ENCODE measurements at regions not wholly inside any gene's neighbourhood (a gene's known extent, or its start where the extent isn't known, plus 50 kb on each side); places are given as distances from the start of the nearest gene placed in this dataset.
"Not testable (repeated sequence)": the region's sequence is repeated elsewhere in the genome, so short reads cannot be mapped to it uniquely, and the experiment has no call there.

DNA sequence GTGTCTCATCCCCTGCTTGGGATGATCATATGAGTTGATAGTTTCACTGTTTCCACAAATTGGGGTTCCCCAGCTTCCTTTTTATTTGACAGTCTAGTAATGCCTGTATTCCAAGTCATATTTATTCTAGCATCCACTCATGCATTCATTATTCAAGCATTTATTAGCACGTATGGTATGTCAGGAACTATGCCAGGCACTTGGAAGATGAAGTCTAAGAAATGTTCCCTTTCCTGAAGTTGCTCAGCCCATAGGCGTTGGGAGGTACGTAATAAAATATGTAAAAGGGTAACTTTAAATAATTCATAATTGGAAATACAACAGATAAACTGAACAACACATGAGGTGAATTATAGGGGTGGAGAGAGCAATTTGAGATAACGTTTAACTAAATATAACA, 338.0 kb upstream of the MAF start:
- DNase-seq (ENCODE audit: low read depth): no peak
- TF ChIP-seq, protein P1, sequence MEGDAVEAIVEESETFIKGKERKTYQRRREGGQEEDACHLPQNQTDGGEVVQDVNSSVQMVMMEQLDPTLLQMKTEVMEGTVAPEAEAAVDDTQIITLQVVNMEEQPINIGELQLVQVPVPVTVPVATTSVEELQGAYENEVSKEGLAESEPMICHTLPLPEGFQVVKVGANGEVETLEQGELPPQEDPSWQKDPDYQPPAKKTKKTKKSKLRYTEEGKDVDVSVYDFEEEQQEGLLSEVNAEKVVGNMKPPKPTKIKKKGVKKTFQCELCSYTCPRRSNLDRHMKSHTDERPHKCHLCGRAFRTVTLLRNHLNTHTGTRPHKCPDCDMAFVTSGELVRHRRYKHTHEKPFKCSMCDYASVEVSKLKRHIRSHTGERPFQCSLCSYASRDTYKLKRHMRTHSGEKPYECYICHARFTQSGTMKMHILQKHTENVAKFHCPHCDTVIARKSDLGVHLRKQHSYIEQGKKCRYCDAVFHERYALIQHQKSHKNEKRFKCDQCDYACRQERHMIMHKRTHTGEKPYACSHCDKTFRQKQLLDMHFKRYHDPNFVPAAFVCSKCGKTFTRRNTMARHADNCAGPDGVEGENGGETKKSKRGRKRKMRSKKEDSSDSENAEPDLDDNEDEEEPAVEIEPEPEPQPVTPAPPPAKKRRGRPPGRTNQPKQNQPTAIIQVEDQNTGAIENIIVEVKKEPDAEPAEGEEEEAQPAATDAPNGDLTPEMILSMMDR (conservative IDR thresholded peaks at IDR 0.05; ENCODE audit: low read depth, low read length): no peak
- H3K4me3 ChIP-seq (ENCODE audit: low read length): no peak overlapping the region

DNA sequence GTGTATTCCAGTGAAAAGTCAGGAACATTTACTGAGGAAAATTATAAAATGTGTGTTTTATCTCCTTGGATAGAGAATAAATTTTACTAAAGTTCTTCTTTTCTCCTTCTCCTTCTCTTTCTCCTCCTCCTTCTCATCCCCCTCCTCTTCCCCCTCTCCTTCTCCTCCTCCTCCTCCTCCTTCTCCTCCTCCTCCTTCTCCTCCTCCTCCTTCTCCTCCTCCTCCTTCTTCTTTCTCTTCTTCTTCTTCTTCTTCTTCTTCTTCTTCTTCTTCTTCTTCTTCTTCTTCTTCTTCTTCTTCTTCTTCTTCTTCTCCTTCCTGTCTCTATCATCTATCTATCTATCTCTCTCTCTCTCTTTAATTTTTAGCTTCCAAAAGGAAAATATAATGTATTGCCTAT, 337.1 kb upstream of the MAF start:
- not testable (repeated sequence) for H3K4me3 ChIP-seq (ENCODE audit: low read length); DNase-seq (ENCODE audit: low read depth)

DNA sequence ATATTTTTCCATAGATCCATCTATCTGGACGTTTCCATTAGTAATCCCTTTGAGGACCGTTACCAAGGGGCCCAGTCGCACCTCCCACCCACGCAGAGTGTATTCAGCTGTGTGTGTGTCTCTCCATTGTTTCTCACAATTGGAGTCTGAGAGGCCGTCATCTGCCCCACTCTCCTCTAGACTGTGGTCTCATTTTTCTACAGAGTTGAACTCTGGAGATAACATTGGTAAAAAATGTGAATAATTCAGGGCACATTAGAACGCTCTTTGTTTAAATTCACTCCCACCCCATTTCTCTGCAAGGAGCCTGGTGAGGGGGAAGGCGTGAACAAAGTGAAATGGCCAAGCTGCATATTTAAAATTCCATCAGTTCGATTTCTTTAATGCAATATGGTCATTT, 333.1 kb upstream of the MAF start:
- no peak for DNase-seq (ENCODE audit: low read depth)
- H3K4me3 ChIP-seq (ENCODE audit: low read length): no peak overlapping the region
- TF ChIP-seq, protein P1 (conservative IDR thresholded peaks at IDR 0.05; ENCODE audit: low read depth, low read length): no peak

DNA sequence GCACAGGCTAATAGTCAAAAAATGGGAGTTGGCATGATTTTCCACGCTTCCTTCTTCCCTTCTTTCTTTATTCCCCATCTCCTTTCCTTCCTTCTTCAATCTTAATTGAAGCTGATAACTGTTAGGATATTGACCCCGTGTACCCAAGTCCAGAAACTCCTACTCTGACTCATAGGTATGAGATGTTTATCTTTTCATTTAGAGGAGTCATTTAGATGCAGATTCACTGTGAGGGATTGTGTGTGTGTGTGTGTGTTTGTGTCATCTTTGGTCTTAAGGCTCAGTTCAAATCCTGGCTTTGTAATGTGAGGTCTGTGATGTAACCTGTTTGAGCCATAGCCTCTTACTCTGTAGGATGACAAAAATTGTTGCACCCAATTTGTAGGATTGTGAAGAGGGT, 332.0 kb upstream of the MAF start:
- no peak for DNase-seq (ENCODE audit: low read depth)
- TF ChIP-seq, protein P1 (conservative IDR thresholded peaks at IDR 0.05; ENCODE audit: low read depth, low read length): no peak
- H3K4me3 ChIP-seq (ENCODE audit: low read length): no peak overlapping the region

DNA sequence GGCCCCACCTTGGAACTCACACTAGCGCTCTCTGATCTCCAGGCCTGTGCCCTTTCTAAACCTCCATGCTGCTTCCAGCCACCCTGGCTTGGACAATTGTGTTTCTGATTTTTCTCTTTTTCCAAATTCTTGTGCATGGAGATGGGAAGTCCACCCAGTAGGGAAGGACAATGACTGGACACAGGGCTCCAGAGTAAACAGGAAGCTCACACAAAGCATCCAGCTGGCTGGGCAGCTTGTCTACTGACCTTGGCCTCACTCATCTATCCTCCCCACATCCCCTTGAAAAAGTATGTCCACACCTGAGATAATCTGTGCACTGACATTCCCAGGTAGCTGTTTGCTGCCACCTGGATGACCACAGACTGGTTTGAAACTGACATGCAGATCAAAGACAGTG, 331.2 kb upstream of the MAF start:
- DNase-seq (ENCODE audit: low read depth): no peak
- TF ChIP-seq, protein P1 (conservative IDR thresholded peaks at IDR 0.05; ENCODE audit: low read depth, low read length): no peak
- no peak overlapping the region for H3K4me3 ChIP-seq (ENCODE audit: low read length)

DNA sequence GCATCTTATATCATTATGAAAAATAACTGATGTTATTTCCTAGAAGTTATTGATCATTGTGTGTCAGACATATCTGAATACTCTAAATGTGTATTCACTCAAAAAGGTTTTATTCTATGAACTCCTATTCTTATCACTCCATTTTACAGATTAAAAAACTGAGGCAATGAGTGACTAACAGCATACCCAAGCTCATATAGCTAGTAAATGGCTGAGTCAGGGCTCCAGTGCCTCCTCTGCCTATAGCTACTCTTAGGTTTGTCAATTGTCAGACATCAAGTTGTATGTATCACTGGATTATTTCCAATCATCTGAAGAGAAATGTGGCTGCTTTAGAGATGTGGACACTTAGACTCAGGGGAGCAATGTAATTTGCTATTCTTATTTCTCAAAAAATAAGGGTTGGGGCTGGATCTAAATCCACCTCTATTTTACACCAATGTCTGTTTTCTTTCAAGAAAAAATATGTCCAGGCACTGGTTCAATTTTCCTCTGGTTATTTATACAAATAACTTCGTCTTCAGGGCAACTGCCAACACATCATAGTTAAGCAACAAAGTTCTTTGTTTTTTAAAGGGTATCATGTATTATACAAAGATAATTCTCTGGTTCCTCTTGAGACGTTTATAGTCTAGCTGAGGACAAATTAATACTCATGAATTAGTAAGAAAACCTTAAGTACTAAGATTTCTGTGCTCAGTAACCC, 328.9 kb upstream of the MAF start:
- no peak for DNase-seq (ENCODE audit: low read depth)
- TF ChIP-seq, protein P1 (conservative IDR thresholded peaks at IDR 0.05; ENCODE audit: low read depth, low read length): no peak
- H3K4me3 ChIP-seq (ENCODE audit: low read length): no peak overlapping the region

DNA sequence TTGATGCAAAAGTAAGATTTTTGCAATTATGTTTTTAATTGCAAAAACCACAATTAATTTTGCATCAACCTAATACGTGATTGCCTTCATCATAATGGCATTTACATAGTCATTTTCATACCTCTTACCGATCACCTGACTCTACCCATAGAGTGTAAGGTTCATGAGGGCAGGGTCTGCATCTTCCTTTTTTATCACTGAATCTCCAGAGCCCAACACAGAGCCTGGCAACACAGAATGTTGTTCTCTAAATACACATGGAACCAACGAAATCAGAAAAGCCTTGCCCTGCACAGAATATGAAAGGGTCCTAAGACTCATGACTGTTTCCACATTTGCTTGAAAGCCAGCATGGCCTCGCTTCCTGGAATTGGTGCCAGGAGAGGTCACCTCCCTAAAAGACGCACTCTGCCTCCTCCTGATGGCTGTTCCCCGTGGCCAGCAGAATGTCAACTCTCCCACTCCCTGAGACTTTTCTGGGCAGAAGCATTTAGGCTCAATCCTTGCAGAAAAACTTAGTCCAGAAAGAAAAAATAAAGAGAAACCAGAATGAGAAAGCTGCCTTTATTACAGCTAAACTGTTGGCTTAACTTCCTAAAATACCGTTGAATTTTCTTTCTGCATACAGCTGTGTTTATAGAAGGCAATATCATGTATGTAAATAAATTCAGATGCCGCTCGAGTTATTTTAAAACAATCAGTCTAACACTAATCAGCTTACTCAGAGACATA, 327.8 kb upstream of the MAF start:
- TF ChIP-seq, protein P1 (conservative IDR thresholded peaks at IDR 0.05; ENCODE audit: low read depth, low read length): no peak
- DNase-seq (ENCODE audit: low read depth): no peak
- H3K4me3 ChIP-seq (ENCODE audit: low read length): no peak overlapping the region

All from retinal pigment epithelial cell (primary cell).